Thoracic aorta (tissue), 2 donors: ENCODE measurements at regions not wholly inside any gene's neighbourhood (a gene's known extent, or its start where the extent isn't known, plus 50 kb on each side); places are given as distances from the start of the nearest gene placed in this dataset.

Experiments
- ATAC-seq: fragments of 150-250 bp; one replicate; pipeline ENCODE4 v1.8.0; 2017; ENCODE audit warnings: low read depth; ENCODE audit not compliant: insufficient number of reproducible peaks, low FRiP score
- DNase-seq: peaks from one replicate; pipeline ENCODE4 v3.0.0-alpha.2; 2020; ENCODE audit warnings: low spot score
- H3K27ac ChIP-seq, 2 donors: fragments of 200-600 bp; sonication (generic); 1 replicate in 1 of 2; 2 replicates in 1 of 2; pipeline ENCODE4 v1.5.1; 2016; ENCODE audit warnings: mild to moderate bottlenecking in 2 of 2, moderate library complexity in 2 of 2
- H3K27me3 ChIP-seq: fragments of 200-600 bp; sonication (generic); replicated peaks from 2 replicates; pipeline ENCODE4 v1.6.0; 2016; ENCODE audit warnings: mild to moderate bottlenecking; ENCODE audit not compliant: insufficient read depth
- H3K36me3 ChIP-seq: fragments of 200-600 bp; sonication (generic); one replicate; pipeline ENCODE4 v1.5.1; 2016
- H3K4me1 ChIP-seq, 2 donors: fragments of 200-600 bp; sonication (generic); 1 replicate in 1 of 2; 2 replicates in 1 of 2; pipeline versions ENCODE4 v1.5.1 to v1.6.0; 2016; ENCODE audit warnings: low read depth in 2 of 2, mild to moderate bottlenecking in 1 of 2; ENCODE audit not compliant: control insufficient read depth in 1 of 2
- H3K4me3 ChIP-seq: fragments of 200-600 bp; sonication (generic); 2 replicates; pipeline ENCODE4 v1.5.1; 2016; ENCODE audit warnings: mild to moderate bottlenecking
- H3K9me3 ChIP-seq: fragments of 200-600 bp; sonication (generic); 2 replicates; pipeline ENCODE4 v1.5.1; 2016
- TF ChIP-seq, protein P1 (sequence below): fragments of 200-600 bp; sonication (generic); IDR thresholded peaks from one replicate; pipeline ENCODE4 v1.5.1; 2019; ENCODE audit warnings: antibody characterized with exemption

DNA sequence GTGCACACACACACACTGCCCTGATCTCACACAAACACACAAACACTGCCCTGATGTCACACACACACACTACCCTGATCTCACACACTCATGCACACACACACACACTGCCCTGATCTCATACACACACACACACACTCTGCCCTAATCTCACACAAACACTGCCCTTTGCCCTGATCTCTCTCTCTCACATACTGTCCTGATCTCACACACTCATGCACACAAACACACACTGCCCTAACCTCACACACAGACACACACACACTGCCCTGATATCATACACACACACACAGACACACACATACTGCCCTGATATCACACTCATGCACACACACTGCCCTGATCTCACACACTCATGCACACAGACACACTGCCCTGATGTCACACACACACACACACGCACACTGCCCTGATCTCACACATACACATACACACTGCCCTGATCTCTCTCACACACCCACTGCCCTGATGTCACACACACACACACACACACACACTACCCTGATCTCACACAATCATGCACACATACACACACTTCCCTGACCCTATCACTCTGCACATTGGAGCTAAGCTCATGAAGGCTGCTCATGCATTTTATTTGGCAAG, 97.6 kb upstream of the DIO3 start:
- Histone ChIP-seq H3K4me3 (no peak overlapping the region), H3K27me3 (peaks cover 17% of the 10 kb centered on the region), H3K36me3 (no peaks in the 10 kb centered on the region), H3K27ac (no peak overlapping the region), H3K4me1 (peaks cover 4 to 8% of the 10 kb centered on the region in 2 donors), H3K9me3 (no peaks in the 10 kb centered on the region)
- no peak for DNase-seq
- TF ChIP-seq, protein P1, sequence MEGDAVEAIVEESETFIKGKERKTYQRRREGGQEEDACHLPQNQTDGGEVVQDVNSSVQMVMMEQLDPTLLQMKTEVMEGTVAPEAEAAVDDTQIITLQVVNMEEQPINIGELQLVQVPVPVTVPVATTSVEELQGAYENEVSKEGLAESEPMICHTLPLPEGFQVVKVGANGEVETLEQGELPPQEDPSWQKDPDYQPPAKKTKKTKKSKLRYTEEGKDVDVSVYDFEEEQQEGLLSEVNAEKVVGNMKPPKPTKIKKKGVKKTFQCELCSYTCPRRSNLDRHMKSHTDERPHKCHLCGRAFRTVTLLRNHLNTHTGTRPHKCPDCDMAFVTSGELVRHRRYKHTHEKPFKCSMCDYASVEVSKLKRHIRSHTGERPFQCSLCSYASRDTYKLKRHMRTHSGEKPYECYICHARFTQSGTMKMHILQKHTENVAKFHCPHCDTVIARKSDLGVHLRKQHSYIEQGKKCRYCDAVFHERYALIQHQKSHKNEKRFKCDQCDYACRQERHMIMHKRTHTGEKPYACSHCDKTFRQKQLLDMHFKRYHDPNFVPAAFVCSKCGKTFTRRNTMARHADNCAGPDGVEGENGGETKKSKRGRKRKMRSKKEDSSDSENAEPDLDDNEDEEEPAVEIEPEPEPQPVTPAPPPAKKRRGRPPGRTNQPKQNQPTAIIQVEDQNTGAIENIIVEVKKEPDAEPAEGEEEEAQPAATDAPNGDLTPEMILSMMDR = no peak
- ATAC-seq = no peak

GRCh38 chr14:101464310-101464983, 96.8 kb upstream of the DIO3 start:
- Histone ChIP-seq H3K9me3 (no peaks in the 10 kb centered on the region), H3K36me3 (no peaks in the 10 kb centered on the region), H3K4me3 (no peak overlapping the region), H3K27ac (no peak overlapping the region), H3K4me1 (peaks cover 0 to under 1% of the 10 kb centered on the region in 2 donors), H3K27me3 (peaks cover 10% of the 10 kb centered on the region)
- TF ChIP-seq, protein P1 = no peak
- no peak for DNase-seq
- no peak for ATAC-seq

DNA sequence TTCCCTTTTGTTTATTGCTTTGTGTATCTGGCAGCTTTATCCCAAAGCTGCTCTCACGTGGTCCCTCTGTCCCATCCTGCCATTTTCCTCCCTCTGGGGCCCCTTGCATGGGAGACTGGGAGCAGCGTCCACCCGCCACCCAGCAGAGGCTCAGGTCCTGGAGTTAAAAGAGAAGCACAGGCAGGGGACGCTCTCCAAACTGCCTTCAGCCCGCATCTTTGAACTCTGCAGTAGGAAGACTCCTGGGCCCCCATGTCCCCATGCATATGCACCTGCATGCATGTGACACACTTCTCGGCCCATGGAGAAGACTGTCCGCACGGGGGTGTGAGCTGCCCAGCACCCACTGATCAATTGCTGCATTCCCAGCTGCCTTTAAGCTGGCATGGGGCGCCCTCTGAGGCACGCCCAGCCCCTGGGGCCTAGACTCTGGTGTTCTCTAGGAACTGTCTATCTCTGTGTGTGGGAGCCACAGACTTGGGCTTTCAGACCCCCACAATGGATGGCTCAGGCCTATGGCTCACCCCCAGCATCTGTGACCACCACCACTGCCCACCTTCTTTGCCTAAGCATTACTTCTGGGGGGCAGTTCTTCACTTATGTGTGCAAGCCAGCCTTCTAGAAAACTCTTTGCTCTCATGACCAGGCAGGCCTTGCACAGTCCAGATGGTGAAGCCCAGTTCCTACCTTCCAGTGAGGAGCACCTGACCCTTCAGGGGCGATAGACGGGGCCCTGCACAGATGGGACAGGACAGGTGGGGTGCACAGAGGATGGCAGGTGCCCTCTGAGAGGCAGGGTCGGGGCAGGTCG, 96.1 kb upstream of the DIO3 start:
- Histone ChIP-seq H3K4me1 (no peaks in the 10 kb centered on the region), H3K4me3 (no peak overlapping the region), H3K36me3 (no peaks in the 10 kb centered on the region), H3K27me3 (peaks cover 8% of the 10 kb centered on the region), H3K9me3 (no peaks in the 10 kb centered on the region), H3K27ac (no peak overlapping the region)
- TF ChIP-seq, protein P1 = no peak
- ATAC-seq (no peak), DNase-seq (no peak)

DNA sequence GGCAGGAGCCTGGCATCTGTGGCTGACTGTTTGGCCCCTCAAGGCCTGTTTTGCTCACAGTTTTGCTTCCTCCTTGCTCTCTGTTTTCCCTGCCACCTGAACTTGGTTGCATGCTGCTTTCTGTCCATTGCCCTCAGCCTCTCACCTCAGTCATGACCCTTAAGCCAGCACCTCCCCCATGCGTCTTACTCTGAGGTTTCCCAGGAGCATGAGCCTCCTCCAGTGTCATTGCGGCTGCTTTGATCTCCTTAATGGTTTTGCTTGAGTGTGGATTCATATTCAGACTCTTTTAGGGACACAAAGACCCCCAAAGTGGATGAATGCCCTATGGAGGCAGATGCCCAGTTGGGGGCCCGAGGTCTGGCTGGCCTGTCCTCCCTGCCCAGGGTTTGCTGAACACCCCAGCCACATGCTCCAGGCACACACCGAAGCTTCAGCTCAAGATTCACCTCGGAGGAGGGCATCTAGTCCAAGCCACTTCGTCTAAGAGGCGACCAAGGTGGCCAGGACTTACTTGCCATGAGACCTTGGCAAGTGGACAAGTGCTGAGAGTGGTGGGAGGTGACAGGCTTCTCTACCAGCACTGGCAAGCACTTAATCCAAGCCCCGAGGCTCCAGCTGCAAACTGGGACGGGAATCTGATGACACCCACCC, 95.4 kb upstream of the DIO3 start:
- peaks cover 3% of the 10 kb centered on the region for H3K27me3 ChIP-seq
- no peak for ATAC-seq
- H3K27ac ChIP-seq = no peak overlapping the region
- H3K4me1 ChIP-seq = no peaks in the 10 kb centered on the region
- TF ChIP-seq, protein P1 = no peak
- no peaks in the 10 kb centered on the region for H3K36me3 ChIP-seq
- H3K9me3 ChIP-seq = no peaks in the 10 kb centered on the region
- no peak for DNase-seq
- H3K4me3 ChIP-seq = no peak overlapping the region
